Amygdala (tissue), 56 donors: ENCODE measurements at regions not wholly inside any gene's neighbourhood (a gene's known extent, or its start where the extent isn't known, plus 50 kb on each side); places are given as distances from the start of the nearest gene placed in this dataset.

Experiments
- DNase-seq, 56 donors: peaks; one replicate each; lab custom pipeline; 2025; lab: John Stamatoyannopoulos, UW

- DNase-seq: no peak
Measured at GRCh38 chr11:112792070-112792469, 169.2 kb upstream of the NCAM1 start.

GRCh38 chr11:112793416-112793815, 167.8 kb upstream of the NCAM1 start:
- DNase-seq: no peak

- no peak for DNase-seq
Measured at GRCh38 chr11:112794331-112794846, 166.8 kb upstream of the NCAM1 start.

GRCh38 chr11:112795142-112795815, 165.9 kb upstream of the NCAM1 start:
- DNase-seq: peak in 21 of 56 donors; percentile 17 to 80 (median 43)

GRCh38 chr11:112795911-112796649, 165.1 kb upstream of the NCAM1 start:
- peak in 12 of 56 donors; percentile 10 to 59 (median 32) for DNase-seq

- no peak for DNase-seq
Measured at GRCh38 chr11:112797092-112797491, 164.1 kb upstream of the NCAM1 start.

GRCh38 chr11:112797648-112798293, 163.4 kb upstream of the NCAM1 start:
- peak in 37 of 56 donors; percentile 21 to 79 (median 52) for DNase-seq

GRCh38 chr11:112801025-112801816, 160.0 kb upstream of the NCAM1 start:
- no peak for DNase-seq

- no peak for DNase-seq
Measured at GRCh38 chr11:112801817-112802088, 159.5 kb upstream of the NCAM1 start.

- no peak for DNase-seq
Measured at GRCh38 chr11:112805658-112806057, 155.6 kb upstream of the NCAM1 start.

- DNase-seq: no peak
Measured at GRCh38 chr11:112806256-112806655, 155.0 kb upstream of the NCAM1 start.

- no peak for DNase-seq
Measured at GRCh38 chr11:112806876-112807275, 154.3 kb upstream of the NCAM1 start.

- no peak for DNase-seq
Measured at GRCh38 chr11:112809429-112809828, 151.8 kb upstream of the NCAM1 start.

- DNase-seq: no peak
Measured at GRCh38 chr11:112810951-112811350, 150.3 kb upstream of the NCAM1 start.

GRCh38 chr11:112811783-112812182, 149.4 kb upstream of the NCAM1 start:
- no peak for DNase-seq

- DNase-seq: no peak
Measured at GRCh38 chr11:112812729-112813128, 148.5 kb upstream of the NCAM1 start.

GRCh38 chr11:112814168-112814567, 147.1 kb upstream of the NCAM1 start:
- no peak for DNase-seq

GRCh38 chr11:112817376-112817775, 143.8 kb upstream of the NCAM1 start:
- DNase-seq: no peak

GRCh38 chr11:112822478-112823274, 138.5 kb upstream of the NCAM1 start:
- no peak for DNase-seq

- DNase-seq: no peak
Measured at GRCh38 chr11:112826026-112826425, 135.2 kb upstream of the NCAM1 start.
